BLaER1 (cell line): ENCODE measurements at regions not wholly inside any gene's neighbourhood (a gene's known extent, or its start where the extent isn't known, plus 50 kb on each side); places are given as distances from the start of the nearest gene placed in this dataset.
A peak's percentile ranks its signal among the peaks of the same experiment; 100 is the strongest.

Experiments used
- H3K27ac ChIP-seq: shearing (Covaris generic); formaldehyde crosslinking; 2 replicates; pipeline ENCODE4 v1.8.1; 2022
- H3K27me3 ChIP-seq: shearing (Covaris generic); formaldehyde crosslinking; 2 replicates; pipeline ENCODE4 v1.8.1; 2022
- H3K36me3 ChIP-seq: shearing (Covaris generic); formaldehyde crosslinking; 2 replicates; pipeline ENCODE4 v1.8.1; 2022
- H3K4me1 ChIP-seq: shearing (Covaris generic); formaldehyde crosslinking; 2 replicates; pipeline ENCODE4 v1.8.1; 2022
- H3K4me2 ChIP-seq: shearing (Covaris generic); formaldehyde crosslinking; 2 replicates; pipeline ENCODE4 v1.8.1; 2022
- H3K4me3 ChIP-seq: shearing (Covaris generic); formaldehyde crosslinking; 2 replicates; pipeline ENCODE4 v1.8.1; 2022
- H3K9ac ChIP-seq: shearing (Covaris generic); formaldehyde crosslinking; 2 replicates; pipeline ENCODE4 v1.8.1; 2022
- H3K9me3 ChIP-seq: shearing (Covaris generic); formaldehyde crosslinking; 2 replicates; pipeline ENCODE4 v1.8.1; 2022
- H4K20me1 ChIP-seq: shearing (Covaris generic); formaldehyde crosslinking; 2 replicates; pipeline ENCODE4 v1.8.1; 2022
- Cebpa-rat ChIP-seq: shearing (Covaris generic); IDR thresholded peaks from 2 replicates; pipeline ENCODE4 v1.8.1; 2022

DNA sequence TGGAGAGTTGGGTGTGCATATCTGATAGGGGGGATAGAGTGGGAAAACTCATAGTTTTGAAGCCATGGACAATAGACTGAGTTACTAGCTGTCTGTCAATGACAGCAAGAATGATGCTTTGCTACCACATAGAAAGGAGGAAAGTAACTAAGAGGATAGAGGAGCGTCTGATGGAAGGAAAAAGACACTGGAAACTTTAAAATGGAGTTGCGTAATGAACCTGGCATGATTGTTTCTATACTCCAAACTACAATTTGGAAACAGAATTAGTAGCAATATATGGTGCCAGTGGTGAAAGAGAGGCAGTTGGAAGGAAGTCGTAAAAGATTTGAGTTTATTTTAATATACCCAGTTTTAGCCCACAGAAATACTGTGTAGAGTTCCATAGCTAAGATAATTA is 163.6 kb downstream of the TUSC7 start:
- Histone ChIP-seq H3K4me1 (no peaks in the 10 kb centered on the region), H3K4me2 (no peak overlapping the region), H3K36me3 (no peaks in the 10 kb centered on the region), H3K27ac (no peak overlapping the region), H3K9ac (no peak overlapping the region), H3K27me3 (no peaks in the 10 kb centered on the region), H3K4me3 (no peak overlapping the region), H3K9me3 (0 out of 2 replicates have a peak, but pooled peaks cover 5% of the 10 kb centered on the region), H4K20me1 (no peaks in the 10 kb centered on the region)
- no peak for TF ChIP-seq Cebpa-rat

DNA sequence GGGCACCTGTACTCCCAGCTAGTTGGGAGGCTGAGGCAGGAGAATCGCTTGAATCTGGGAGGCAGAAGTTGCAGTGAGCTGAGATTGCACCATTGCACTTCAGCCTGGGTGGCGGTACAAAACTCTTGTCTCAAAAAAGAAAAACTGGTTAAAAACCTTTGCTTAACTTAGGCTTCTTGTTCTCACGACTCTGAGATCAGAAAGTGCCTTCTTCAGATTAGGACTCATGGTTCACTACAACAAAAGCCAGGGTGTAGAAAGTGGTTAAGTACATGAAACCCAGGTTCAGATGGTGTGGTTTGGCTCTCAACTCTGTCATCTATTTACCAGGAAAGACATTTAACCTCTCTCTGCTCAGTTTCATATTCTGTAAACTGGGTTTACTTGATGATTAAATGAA is 168.4 kb downstream of the TUSC7 start:
- Histone ChIP-seq H4K20me1 (no peaks in the 10 kb centered on the region), H3K9ac (no peak overlapping the region), H3K4me3 (no peak overlapping the region), H3K27me3 (no peaks in the 10 kb centered on the region), H3K9me3 (0 out of 2 replicates have a peak, but pooled peaks cover 5% of the 10 kb centered on the region), H3K4me2 (no peak overlapping the region), H3K4me1 (no peaks in the 10 kb centered on the region), H3K36me3 (no peaks in the 10 kb centered on the region), H3K27ac (no peak overlapping the region)
- TF ChIP-seq Cebpa-rat: no peak

DNA sequence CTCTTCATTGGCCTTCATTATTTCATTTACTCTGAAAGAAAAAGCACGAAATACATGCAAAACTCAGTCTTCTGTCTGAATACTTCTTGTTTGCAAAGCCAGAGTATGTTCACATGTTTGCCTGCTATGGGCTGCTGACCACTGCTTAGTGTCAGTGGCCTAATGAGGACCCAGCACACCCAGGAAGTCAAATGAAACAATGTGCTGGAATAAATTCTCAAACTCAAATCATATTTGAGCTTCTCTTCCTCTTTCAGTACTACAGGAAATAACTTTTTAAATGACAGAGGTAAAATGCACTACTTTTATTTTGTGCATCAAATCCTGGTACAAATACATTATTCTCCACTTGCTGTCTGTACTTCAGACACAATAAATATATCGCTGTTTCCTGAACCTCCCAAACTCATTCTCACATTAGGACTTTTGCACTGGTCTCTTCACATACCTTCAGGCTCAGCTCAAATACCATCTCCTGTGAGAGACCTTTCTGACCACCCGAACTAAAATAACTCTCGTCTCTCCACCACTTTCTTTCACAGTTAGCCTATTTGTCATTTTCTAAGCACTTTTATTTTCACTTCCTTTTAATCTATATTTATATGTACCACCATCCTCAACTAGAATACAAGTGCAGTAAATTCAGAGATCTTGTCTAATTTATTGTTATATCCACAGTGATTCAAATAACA is 176.8 kb downstream of the TUSC7 start:
- no peak overlapping the region for H3K9ac ChIP-seq
- H3K4me3 ChIP-seq: no peak overlapping the region

DNA sequence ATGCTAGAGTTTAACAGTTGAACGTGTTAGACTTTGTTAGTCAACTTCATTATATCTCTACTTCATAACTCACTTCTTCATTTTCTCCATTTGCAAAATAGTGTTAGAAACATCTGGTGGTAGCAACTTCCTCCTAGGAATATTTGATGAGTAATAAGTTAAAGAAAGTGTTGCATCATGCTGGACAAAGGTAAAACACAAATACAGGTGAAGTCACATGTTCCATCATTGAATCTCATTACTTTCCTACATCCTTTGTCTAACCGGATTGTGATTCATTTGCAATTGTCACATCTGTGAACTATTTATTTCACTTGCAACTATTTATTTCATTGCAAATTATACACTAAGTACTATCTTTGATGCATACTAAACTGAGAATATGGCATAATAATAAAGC is 186.5 kb downstream of the TUSC7 start:
- Histone ChIP-seq H3K4me2 (no peak overlapping the region), H3K4me1 (no peaks in the 10 kb centered on the region), H3K9me3 (no peaks in the 10 kb centered on the region), H3K4me3 (no peak overlapping the region), H3K27ac (no peak overlapping the region), H4K20me1 (no peaks in the 10 kb centered on the region), H3K36me3 (no peaks in the 10 kb centered on the region), H3K27me3 (no peaks in the 10 kb centered on the region), H3K9ac (no peak overlapping the region)
- no peak for TF ChIP-seq Cebpa-rat

More for the DNA sequence above, 176.8 kb downstream of the TUSC7 start:
- Histone ChIP-seq H3K36me3 (no peaks in the 10 kb centered on the region), H3K9me3 (no peaks in the 10 kb centered on the region), H3K4me1 (peaks cover 7% of the 10 kb centered on the region; the same call in 1 of the 2 replicates), H3K4me2 (peak overlapping the region; percentile 29), H4K20me1 (no peaks in the 10 kb centered on the region), H3K27me3 (no peaks in the 10 kb centered on the region), H3K27ac (no peak overlapping the region)
- no peak for TF ChIP-seq Cebpa-rat

DNA sequence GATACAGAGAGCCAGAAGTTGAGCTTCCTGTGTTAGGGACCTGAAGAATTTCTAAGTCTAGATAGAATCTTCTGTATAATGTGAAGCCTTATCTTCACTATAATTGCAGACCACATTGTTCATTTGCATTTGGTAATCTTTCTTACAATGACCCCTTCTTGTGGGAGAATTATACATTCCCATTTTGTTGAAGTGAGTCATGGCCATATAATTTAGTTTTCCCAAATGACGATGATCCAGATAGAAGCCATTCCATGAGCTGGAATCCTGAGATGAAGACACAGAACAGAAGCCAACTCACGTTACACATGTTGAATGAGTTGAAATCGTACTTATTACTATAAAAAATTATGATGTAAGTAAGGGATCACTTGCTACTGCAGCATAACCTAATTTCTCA is 187.8 kb downstream of the TUSC7 start:
- Histone ChIP-seq H3K4me2 (no peak overlapping the region), H4K20me1 (no peaks in the 10 kb centered on the region), H3K36me3 (no peaks in the 10 kb centered on the region), H3K27ac (no peak overlapping the region), H3K4me3 (no peak overlapping the region), H3K9me3 (no peaks in the 10 kb centered on the region), H3K4me1 (no peaks in the 10 kb centered on the region), H3K27me3 (no peaks in the 10 kb centered on the region), H3K9ac (no peak overlapping the region)
- no peak for TF ChIP-seq Cebpa-rat

DNA sequence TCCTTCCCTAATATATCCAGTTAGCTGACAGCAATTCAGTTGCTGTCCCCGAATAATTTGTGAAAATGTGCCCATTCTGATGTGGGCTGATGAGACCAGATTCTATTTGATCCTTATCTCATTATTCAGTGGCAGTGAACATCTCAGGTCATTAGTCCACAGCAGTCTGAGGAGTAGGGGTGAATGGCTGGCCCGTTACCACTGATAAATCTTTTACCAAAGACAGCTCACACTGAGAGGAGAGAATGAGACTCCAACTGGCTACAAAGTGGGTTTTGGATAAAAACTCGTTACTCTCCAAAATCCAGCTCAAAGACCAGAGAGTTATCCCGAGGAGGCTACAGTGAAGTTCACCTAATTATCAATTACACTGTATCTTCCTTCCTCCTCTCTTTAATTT is 189.7 kb downstream of the TUSC7 start:
- Histone ChIP-seq H3K9me3 (no peaks in the 10 kb centered on the region), H3K9ac (no peak overlapping the region), H3K27ac (no peak overlapping the region), H3K36me3 (no peaks in the 10 kb centered on the region), H3K27me3 (no peaks in the 10 kb centered on the region), H3K4me2 (no peak overlapping the region), H4K20me1 (no peaks in the 10 kb centered on the region), H3K4me1 (no peaks in the 10 kb centered on the region), H3K4me3 (no peak overlapping the region)
- TF ChIP-seq Cebpa-rat: no peak

DNA sequence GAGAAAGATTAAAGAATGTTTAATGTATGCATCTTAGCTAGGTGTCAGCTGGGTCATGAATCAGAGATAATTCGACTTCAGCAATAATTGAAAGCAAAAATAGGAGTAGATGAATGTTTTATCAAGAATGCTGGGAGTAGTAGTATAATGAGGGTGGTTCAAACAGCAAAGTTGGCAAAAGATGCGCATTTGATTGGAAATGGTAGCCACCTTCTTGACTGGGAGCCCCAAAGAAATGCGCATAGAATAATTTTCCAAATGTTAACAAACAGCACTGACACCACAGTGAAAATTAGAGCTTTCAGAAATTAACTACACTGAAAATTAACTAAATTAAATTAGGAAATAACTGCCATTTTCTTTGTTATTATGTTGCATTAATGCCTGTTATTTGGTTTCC is 195.8 kb downstream of the TUSC7 start:
- no peaks in the 10 kb centered on the region for H3K27me3 ChIP-seq
- no peaks in the 10 kb centered on the region for H3K9me3 ChIP-seq
- no peaks in the 10 kb centered on the region for H3K4me1 ChIP-seq
- no peaks in the 10 kb centered on the region for H4K20me1 ChIP-seq
- H3K36me3 ChIP-seq: no peaks in the 10 kb centered on the region
- no peak overlapping the region for H3K4me3 ChIP-seq
- no peak overlapping the region for H3K4me2 ChIP-seq
- H3K27ac ChIP-seq: no peak overlapping the region
- no peak overlapping the region for H3K9ac ChIP-seq
- TF ChIP-seq Cebpa-rat: no peak

DNA sequence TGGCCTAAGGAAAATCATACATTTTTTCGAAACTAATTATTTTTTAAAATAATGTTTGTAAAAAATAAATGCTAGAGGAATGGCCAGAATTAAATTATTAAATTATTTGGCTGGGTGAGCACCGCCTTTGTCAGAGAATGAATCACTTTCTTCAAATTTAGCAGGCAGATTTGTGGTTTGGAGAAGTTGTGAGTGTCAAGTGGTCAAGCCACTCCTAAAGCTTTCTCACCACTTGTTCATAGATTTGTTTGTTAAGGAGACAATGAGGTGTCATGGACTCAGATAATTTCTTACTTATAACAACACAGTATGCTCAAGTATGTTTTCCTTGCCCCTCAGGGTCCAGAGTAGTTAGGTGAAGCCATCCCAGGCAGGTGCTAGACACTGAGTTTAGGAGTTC is 196.2 kb downstream of the TUSC7 start:
- H3K4me3 ChIP-seq: no peak overlapping the region
- no peak for TF ChIP-seq Cebpa-rat
- no peaks in the 10 kb centered on the region for H4K20me1 ChIP-seq
- no peaks in the 10 kb centered on the region for H3K36me3 ChIP-seq
- H3K27me3 ChIP-seq: no peaks in the 10 kb centered on the region
- H3K9me3 ChIP-seq: no peaks in the 10 kb centered on the region
- no peak overlapping the region for H3K27ac ChIP-seq
- no peak overlapping the region for H3K4me2 ChIP-seq
- H3K4me1 ChIP-seq: no peaks in the 10 kb centered on the region
- no peak overlapping the region for H3K9ac ChIP-seq

DNA sequence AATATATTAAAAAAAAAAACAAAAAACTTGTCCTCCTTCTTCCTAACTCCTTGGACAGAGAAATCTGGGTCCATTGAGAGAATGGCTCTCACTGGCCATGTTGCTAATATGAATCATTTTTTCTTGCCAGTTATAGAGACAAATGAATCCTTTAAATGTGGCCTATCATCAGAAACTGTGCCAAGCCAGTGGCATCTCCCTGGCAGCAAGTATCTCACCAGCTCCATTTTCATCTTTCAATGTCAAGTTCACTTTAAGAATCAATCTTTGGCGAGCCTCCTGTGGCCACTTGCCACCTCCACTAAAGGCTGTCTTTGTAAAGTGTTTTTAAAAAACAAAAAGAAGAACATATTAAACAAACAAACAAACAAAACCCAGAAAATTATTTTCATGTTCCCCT is 202.5 kb downstream of the TUSC7 start:
- no peaks in the 10 kb centered on the region for H3K36me3 ChIP-seq
- TF ChIP-seq Cebpa-rat: no peak
- no peaks in the 10 kb centered on the region for H4K20me1 ChIP-seq
- H3K4me1 ChIP-seq: no peaks in the 10 kb centered on the region
- H3K27me3 ChIP-seq: no peaks in the 10 kb centered on the region
- H3K27ac ChIP-seq: no peak overlapping the region
- no peak overlapping the region for H3K9ac ChIP-seq
- no peak overlapping the region for H3K4me3 ChIP-seq
- H3K9me3 ChIP-seq: no peaks in the 10 kb centered on the region
- H3K4me2 ChIP-seq: no peak overlapping the region

DNA sequence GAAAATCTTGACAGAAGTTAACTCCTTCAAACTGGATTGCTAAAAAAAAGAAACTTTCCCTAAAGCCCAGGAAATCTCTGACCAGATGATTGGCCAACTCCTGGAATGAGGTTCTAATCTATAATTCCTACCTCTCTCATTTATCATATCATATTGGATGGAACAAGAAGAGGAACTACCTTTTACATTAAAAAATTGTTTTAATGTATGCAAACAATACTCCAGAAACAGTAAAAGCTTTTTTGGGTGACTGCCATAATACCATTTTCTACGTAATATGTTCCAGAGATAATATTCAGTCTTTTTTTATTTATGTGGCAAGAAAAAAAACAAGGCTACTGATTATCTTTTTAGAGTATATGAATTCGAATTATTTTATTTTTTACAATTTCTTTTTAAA is 204.4 kb downstream of the TUSC7 start:
- Histone ChIP-seq H3K4me3 (no peak overlapping the region), H4K20me1 (no peaks in the 10 kb centered on the region), H3K4me2 (no peak overlapping the region), H3K9ac (no peak overlapping the region), H3K27ac (no peak overlapping the region), H3K27me3 (no peaks in the 10 kb centered on the region), H3K9me3 (no peaks in the 10 kb centered on the region), H3K36me3 (no peaks in the 10 kb centered on the region), H3K4me1 (no peaks in the 10 kb centered on the region)
- TF ChIP-seq Cebpa-rat: no peak

DNA sequence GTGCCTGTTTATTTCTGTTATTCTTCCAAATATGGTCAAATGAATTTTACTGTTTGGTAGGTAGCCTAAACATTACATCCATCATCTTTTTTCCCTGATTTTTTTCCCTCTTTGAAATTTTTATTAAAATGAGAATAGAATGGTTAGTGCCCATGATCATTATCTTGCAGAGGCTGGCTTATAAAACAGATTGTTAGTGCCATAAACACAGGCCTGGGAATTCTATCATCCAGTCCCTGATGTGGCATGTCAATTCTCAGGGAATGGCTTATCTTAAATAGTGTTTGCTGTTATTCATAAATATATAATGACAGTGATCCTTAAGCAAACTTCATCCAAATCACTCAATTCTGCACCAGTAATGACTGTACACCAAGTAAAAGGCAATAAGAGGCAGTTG is 207.3 kb downstream of the TUSC7 start:
- H3K4me2 ChIP-seq: no peak overlapping the region

More for the DNA sequence above, 207.3 kb downstream of the TUSC7 start:
- no peak overlapping the region for H3K27ac ChIP-seq
- no peaks in the 10 kb centered on the region for H3K9me3 ChIP-seq
- no peaks in the 10 kb centered on the region for H3K27me3 ChIP-seq
- no peaks in the 10 kb centered on the region for H3K4me1 ChIP-seq
- H4K20me1 ChIP-seq: no peaks in the 10 kb centered on the region
- no peak overlapping the region for H3K4me3 ChIP-seq
- H3K9ac ChIP-seq: no peak overlapping the region
- no peaks in the 10 kb centered on the region for H3K36me3 ChIP-seq
- no peak for TF ChIP-seq Cebpa-rat
